NCI-H82 treated with DMSO at 0.1 percent for 48 hours (cell line): ENCODE measurements at regions not wholly inside any gene's neighbourhood (a gene's known extent, or its start where the extent isn't known, plus 50 kb on each side); places are given as distances from the start of the nearest gene placed in this dataset.

Source experiments
- DNase-seq: peaks from one replicate; lab custom pipeline; 2025; ENCODE audit not compliant: unreplicated experiment; lab: John Stamatoyannopoulos, UW

- no peak for DNase-seq
Observed at GRCh38 chr20:40494248-40494647, 194.8 kb downstream of the MAFB start.

- no peak for DNase-seq
Observed at GRCh38 chr20:40493549-40493948, 195.5 kb downstream of the MAFB start.

- DNase-seq = no peak
Observed at GRCh38 chr20:40493071-40493470, 196.0 kb downstream of the MAFB start.

GRCh38 chr20:40491009-40491590, 197.9 kb downstream of the MAFB start:
- no peak for DNase-seq

- no peak for DNase-seq
Observed at GRCh38 chr20:40489886-40490285, 199.2 kb downstream of the MAFB start.

GRCh38 chr20:40488401-40488800, 200.6 kb downstream of the MAFB start:
- no peak for DNase-seq

GRCh38 chr20:40486297-40486696, 202.7 kb downstream of the MAFB start:
- no peak for DNase-seq

GRCh38 chr20:40481743-40482458, 207.1 kb downstream of the MAFB start:
- no peak for DNase-seq

GRCh38 chr20:40481337-40481736, 207.7 kb downstream of the MAFB start:
- no peak for DNase-seq

- DNase-seq = no peak
Observed at GRCh38 chr20:40477805-40478204, 211.2 kb downstream of the MAFB start.

GRCh38 chr20:40476461-40476860, 212.6 kb downstream of the MAFB start:
- DNase-seq = no peak

- no peak for DNase-seq
Observed at GRCh38 chr20:40472905-40473304, 216.1 kb downstream of the MAFB start.

GRCh38 chr20:40471261-40471629, 217.8 kb downstream of the MAFB start:
- peak; percentile 21 for DNase-seq

- no peak for DNase-seq
Observed at GRCh38 chr20:40470445-40471260, 218.4 kb downstream of the MAFB start.

- no peak for DNase-seq
Observed at GRCh38 chr20:40468759-40469158, 220.3 kb downstream of the MAFB start.

GRCh38 chr20:40467703-40468411, 221.2 kb downstream of the MAFB start:
- no peak for DNase-seq

- DNase-seq = no peak
Observed at GRCh38 chr20:40467067-40467466, 222.0 kb downstream of the MAFB start.

GRCh38 chr20:40464731-40465208, 224.3 kb downstream of the MAFB start:
- no peak for DNase-seq

- no peak for DNase-seq
Observed at GRCh38 chr20:40463171-40463570, 225.9 kb downstream of the MAFB start.

- no peak for DNase-seq
Observed at GRCh38 chr20:40462566-40462965, 226.5 kb downstream of the MAFB start.

- no peak for DNase-seq
Observed at GRCh38 chr20:40459299-40459698, 229.7 kb downstream of the MAFB start.
